Nephron progenitor cell (in vitro differentiated cells): ENCODE measurements at regions not wholly inside any gene's neighbourhood (a gene's known extent, or its start where the extent isn't known, plus 50 kb on each side); places are given as distances from the start of the nearest gene placed in this dataset.

Experiments used
- DNase-seq: peaks from one replicate; pipeline ENCODE4 v3.0.0; 2021
- H3K27ac Mint-ChIP-seq: 2 replicates; pipeline ENCODE4 v1.8.0; 2021; ENCODE audit warnings: mild to moderate bottlenecking, moderate library complexity, mixed read lengths
- H3K27me3 Mint-ChIP-seq: 2 replicates; pipeline ENCODE4 v1.8.0; 2021; ENCODE audit warnings: mild to moderate bottlenecking, low read depth, mixed read lengths; ENCODE audit not compliant: poor library complexity
- H3K36me3 Mint-ChIP-seq: 2 replicates; pipeline ENCODE4 v1.8.0; 2021; ENCODE audit warnings: low read depth, mixed read lengths
- H3K4me1 Mint-ChIP-seq: 2 replicates; pipeline ENCODE4 v1.8.0; 2021; ENCODE audit warnings: mixed read lengths
- H3K4me3 Mint-ChIP-seq: 2 replicates; pipeline ENCODE4 v1.8.0; 2021; ENCODE audit warnings: mild to moderate bottlenecking, moderate library complexity, mixed read lengths
- H3K9me3 Mint-ChIP-seq: 2 replicates; pipeline ENCODE4 v1.8.0; 2021; ENCODE audit warnings: mild to moderate bottlenecking, moderate library complexity, mixed read lengths
- TF ChIP-seq, protein P1 (sequence below): fragments of 200-600 bp; sonication (generic); IDR thresholded peaks from 2 replicates; pipeline ENCODE4 v1.5.0; 2021; ENCODE audit warnings: antibody characterized with exemption

DNA sequence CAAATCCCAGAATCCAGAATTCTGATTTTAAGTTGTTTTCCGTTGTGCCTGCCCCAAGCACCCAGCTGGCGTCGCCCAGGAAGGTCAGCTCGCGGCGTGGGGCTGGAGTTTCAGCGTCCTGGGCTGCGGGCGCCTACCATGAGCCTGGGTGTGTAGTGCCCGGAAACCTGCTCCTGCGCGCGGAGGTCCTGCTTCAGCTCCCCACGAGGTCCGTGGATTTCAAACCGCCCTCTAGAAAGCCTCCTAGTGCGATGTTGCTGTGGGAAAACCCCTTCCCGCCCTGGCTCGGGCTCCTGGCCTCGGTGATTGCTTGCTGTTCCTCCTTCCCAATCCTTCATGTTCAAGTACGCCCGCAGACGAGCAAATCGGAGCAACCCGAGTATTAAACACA lies 51.3 kb upstream of the NRN1 start:
- Mint-ChIP-seq H3K27ac (no peak overlapping the region), H3K4me1 (no peaks in the 10 kb centered on the region), H3K9me3 (peaks cover 17% of the 10 kb centered on the region), H3K36me3 (no peaks in the 10 kb centered on the region), H3K27me3 (peaks cover 27% of the 10 kb centered on the region), H3K4me3 (no peak overlapping the region)
- TF ChIP-seq, protein P1, sequence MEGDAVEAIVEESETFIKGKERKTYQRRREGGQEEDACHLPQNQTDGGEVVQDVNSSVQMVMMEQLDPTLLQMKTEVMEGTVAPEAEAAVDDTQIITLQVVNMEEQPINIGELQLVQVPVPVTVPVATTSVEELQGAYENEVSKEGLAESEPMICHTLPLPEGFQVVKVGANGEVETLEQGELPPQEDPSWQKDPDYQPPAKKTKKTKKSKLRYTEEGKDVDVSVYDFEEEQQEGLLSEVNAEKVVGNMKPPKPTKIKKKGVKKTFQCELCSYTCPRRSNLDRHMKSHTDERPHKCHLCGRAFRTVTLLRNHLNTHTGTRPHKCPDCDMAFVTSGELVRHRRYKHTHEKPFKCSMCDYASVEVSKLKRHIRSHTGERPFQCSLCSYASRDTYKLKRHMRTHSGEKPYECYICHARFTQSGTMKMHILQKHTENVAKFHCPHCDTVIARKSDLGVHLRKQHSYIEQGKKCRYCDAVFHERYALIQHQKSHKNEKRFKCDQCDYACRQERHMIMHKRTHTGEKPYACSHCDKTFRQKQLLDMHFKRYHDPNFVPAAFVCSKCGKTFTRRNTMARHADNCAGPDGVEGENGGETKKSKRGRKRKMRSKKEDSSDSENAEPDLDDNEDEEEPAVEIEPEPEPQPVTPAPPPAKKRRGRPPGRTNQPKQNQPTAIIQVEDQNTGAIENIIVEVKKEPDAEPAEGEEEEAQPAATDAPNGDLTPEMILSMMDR = no peak
- DNase-seq = no peak

DNA sequence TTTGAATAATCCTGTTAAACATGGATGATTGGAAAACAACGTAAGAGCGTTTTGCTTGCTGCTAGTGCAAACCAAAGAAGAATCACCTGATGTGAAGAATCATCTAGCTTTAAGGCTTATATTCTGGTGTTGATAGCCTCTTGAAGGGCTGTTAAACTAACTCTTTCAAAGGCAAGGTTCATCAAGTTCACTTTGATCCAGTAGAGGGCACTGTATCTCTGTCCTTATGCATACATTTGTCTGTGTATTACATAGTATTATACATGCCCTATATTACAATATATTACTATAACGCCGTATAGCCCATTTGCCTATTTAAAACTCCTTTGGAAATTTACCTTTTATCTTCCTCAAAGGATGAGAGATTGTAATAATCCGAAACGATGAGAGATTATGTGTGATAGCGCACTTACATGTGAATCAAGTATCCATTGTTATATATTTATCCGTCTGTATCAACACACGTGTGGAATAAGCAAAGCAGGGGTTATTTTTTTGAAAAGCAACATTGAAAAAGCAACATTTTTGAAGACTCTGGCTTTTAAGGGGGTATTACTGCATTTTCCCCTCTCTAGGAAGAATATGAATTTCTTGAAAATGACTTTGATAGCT lies 50.8 kb upstream of the NRN1 start:
- Mint-ChIP-seq H3K9me3 (peaks cover 17% of the 10 kb centered on the region), H3K4me1 (no peaks in the 10 kb centered on the region), H3K4me3 (no peak overlapping the region), H3K36me3 (no peaks in the 10 kb centered on the region), H3K27ac (no peak overlapping the region), H3K27me3 (peaks cover 27% of the 10 kb centered on the region)
- TF ChIP-seq, protein P1 = peak; percentile 61
- DNase-seq = no peak
